IgD-negative memory B cell (primary cell): ENCODE measurements at regions not wholly inside any gene's neighbourhood (a gene's known extent, or its start where the extent isn't known, plus 50 kb on each side); places are given as distances from the start of the nearest gene placed in this dataset.
A peak's percentile ranks its signal among the peaks of the same experiment; 100 is the strongest.

ENCODE experiments used
- H3K27ac Mint-ChIP-seq, 3 donors: one replicate each; pipeline ENCODE4 v1.8.0; 2020 to 2022; ENCODE audit warnings: mild to moderate bottlenecking in 3 of 3, mixed read lengths in 3 of 3, moderate library complexity in 1 of 3
- H3K27me3 Mint-ChIP-seq: one replicate; pipeline ENCODE4 v1.8.0; 2021; ENCODE audit warnings: mixed read lengths
- H3K36me3 Mint-ChIP-seq: one replicate; pipeline ENCODE4 v1.8.0; 2020; ENCODE audit warnings: mild to moderate bottlenecking, mixed read lengths
- H3K4me1 Mint-ChIP-seq, 3 donors: one replicate each; pipeline ENCODE4 v1.8.0; 2020 to 2022; ENCODE audit warnings: mixed read lengths in 3 of 3, mild to moderate bottlenecking in 1 of 3
- H3K4me3 Mint-ChIP-seq, 4 donors: one replicate each; pipeline ENCODE4 v1.8.0; 2020 to 2022; ENCODE audit warnings: mild to moderate bottlenecking in 4 of 4, mixed read lengths in 4 of 4, moderate library complexity in 3 of 4
- H3K9me3 Mint-ChIP-seq, 3 donors: one replicate each; pipeline ENCODE4 v1.8.0; 2020 to 2021; ENCODE audit warnings: mixed read lengths in 3 of 3, mild to moderate bottlenecking in 1 of 3

DNA sequence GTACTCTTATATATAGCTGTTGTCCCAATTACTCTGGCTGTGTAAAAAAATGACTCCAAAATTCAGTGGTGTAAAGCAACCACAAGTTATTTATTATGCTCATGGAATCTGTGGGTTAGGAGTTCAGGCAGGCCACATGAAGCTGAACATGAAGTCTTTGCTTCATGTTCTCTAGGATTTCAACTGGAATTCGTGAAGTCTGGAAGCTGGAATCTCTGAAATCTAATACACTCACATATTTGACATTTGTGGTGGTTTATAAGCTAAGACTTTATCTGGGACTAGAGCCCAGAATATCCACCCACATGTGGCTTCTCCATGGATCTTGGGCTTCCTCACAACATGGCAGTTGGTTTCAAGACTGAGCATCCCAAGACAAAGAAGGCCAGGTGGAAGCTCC is 430.6 kb downstream of the MIAT start:
- no peaks in the 10 kb centered on the region for H3K4me1 Mint-ChIP-seq
- H3K36me3 Mint-ChIP-seq: no peaks in the 10 kb centered on the region
- no peaks in the 10 kb centered on the region for H3K9me3 Mint-ChIP-seq
- no peak overlapping the region for H3K4me3 Mint-ChIP-seq
- peaks cover 4% of the 10 kb centered on the region for H3K27me3 Mint-ChIP-seq
- no peak overlapping the region for H3K27ac Mint-ChIP-seq

DNA sequence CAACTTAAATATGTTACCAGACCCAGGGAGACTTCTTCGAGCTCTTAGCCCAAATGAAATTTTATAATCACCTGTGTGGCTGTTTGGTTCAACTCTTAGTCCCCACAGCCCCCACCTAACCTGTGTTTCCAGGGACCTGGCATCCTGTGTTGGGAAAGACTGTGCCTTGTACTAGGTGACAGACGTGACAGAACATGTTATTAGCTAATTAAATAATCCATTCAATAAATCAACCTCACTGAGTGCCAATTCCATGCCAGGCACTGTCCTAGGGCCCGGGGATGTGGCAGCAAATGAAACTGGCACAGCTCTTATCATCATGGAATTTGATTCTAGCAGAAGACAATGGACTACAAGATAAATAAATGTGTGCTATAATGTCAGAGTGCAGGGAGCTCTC is 431.9 kb downstream of the MIAT start:
- H3K36me3 Mint-ChIP-seq: no peaks in the 10 kb centered on the region
- H3K4me3 Mint-ChIP-seq: no peak overlapping the region
- peaks cover 4% of the 10 kb centered on the region for H3K27me3 Mint-ChIP-seq
- H3K4me1 Mint-ChIP-seq: no peaks in the 10 kb centered on the region
- H3K9me3 Mint-ChIP-seq: no peaks in the 10 kb centered on the region
- no peak overlapping the region for H3K27ac Mint-ChIP-seq

- H3K9me3 Mint-ChIP-seq: no peaks in the 10 kb centered on the region
- no peak overlapping the region for H3K4me3 Mint-ChIP-seq
- H3K4me1 Mint-ChIP-seq: no peaks in the 10 kb centered on the region
- H3K27ac Mint-ChIP-seq: no peak overlapping the region
- H3K36me3 Mint-ChIP-seq: no peaks in the 10 kb centered on the region
- peaks cover 2% of the 10 kb centered on the region for H3K27me3 Mint-ChIP-seq
Observed at GRCh38 chr22:27090611-27091011, 433.2 kb downstream of the MIAT start.

DNA sequence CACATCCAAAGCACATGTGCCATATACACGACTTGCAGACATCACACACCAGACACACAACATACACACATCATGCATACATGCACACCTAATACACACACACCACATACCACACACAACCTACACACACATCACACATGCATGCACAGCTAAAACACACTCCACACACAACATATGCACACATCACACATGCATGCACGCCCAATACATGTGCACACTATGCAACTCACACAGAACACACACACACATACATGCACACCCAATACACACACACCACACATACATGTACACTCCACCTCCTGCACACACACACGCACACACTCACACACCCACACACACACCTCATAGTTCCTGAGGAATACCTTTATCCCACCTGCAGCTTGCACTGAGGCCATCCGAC is 436.0 kb downstream of the MIAT start:
- Mint-ChIP-seq H3K9me3 (peaks cover 0 to 8% (median 0%) of the 10 kb centered on the region in 3 donors), H3K4me1 (no peaks in the 10 kb centered on the region), H3K27ac (no peak overlapping the region), H3K27me3 (peaks cover 3% of the 10 kb centered on the region), H3K4me3 (no peak overlapping the region), H3K36me3 (no peaks in the 10 kb centered on the region)

GRCh38 chr22:27094633-27095308 is 437.4 kb downstream of the MIAT start:
- Mint-ChIP-seq H3K36me3 (no peaks in the 10 kb centered on the region), H3K27ac (no peak overlapping the region), H3K4me1 (no peaks in the 10 kb centered on the region), H3K9me3 (peaks cover 0 to 8% (median 0%) of the 10 kb centered on the region in 3 donors), H3K4me3 (no peak overlapping the region), H3K27me3 (peaks cover 5% of the 10 kb centered on the region)

GRCh38 chr22:27097506-27097905 is 440.1 kb downstream of the MIAT start:
- peaks cover 19% of the 10 kb centered on the region for H3K27me3 Mint-ChIP-seq
- H3K27ac Mint-ChIP-seq: no peak overlapping the region

DNA sequence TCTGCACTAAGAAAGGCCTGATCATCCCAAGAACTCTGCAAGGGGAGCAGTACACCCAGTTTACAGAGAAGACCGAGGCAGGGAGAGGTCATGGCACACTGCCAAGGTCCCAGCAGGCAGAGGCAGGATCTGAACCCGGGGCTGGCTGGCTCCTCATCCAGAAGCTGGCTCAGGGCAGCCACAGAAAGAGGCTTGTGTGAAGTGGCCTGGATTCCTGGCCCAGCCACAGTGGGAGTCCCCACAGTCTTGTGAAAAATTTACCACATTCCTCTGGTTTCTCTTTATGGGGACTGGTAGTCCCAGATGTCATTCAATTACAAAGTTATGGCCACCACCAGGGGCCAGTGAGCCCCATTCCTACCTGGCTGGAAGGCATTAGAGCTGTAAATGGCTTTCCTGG is 440.5 kb downstream of the MIAT start:
- Mint-ChIP-seq H3K27ac (no peak overlapping the region), H3K36me3 (no peaks in the 10 kb centered on the region), H3K9me3 (peaks cover 0 to 8% (median 0%) of the 10 kb centered on the region in 3 donors), H3K4me1 (peaks cover 0 to 2% (median 0%) of the 10 kb centered on the region in 3 donors), H3K27me3 (peaks cover 19% of the 10 kb centered on the region), H3K4me3 (no peak overlapping the region)

More at GRCh38 chr22:27097506-27097905, 440.1 kb downstream of the MIAT start:
- Mint-ChIP-seq H3K4me1 (peaks cover 0 to 2% (median 0%) of the 10 kb centered on the region in 3 donors), H3K9me3 (peaks cover 0 to 8% (median 0%) of the 10 kb centered on the region in 3 donors), H3K36me3 (no peaks in the 10 kb centered on the region), H3K4me3 (no peak overlapping the region)

GRCh38 chr22:27099946-27100722 is 442.7 kb downstream of the MIAT start:
- Mint-ChIP-seq H3K4me3 (no peak overlapping the region), H3K27ac (peak overlapping the region in 1 of 3 donors; percentile 60), H3K36me3 (no peaks in the 10 kb centered on the region), H3K9me3 (peaks cover 0 to 8% (median 0%) of the 10 kb centered on the region in 3 donors), H3K27me3 (peaks cover 20% of the 10 kb centered on the region), H3K4me1 (peaks cover 0 to 2% (median 0%) of the 10 kb centered on the region in 3 donors)

GRCh38 chr22:27100789-27101188 is 443.4 kb downstream of the MIAT start:
- H3K9me3 Mint-ChIP-seq: peaks cover 0 to 7% (median 0%) of the 10 kb centered on the region in 3 donors
- peaks cover 20% of the 10 kb centered on the region for H3K27me3 Mint-ChIP-seq

GRCh38 chr22:27101288-27101687 is 443.9 kb downstream of the MIAT start:
- Mint-ChIP-seq H3K4me1 (peaks cover 0 to 2% (median 0%) of the 10 kb centered on the region in 3 donors), H3K4me3 (no peak overlapping the region), H3K9me3 (peaks cover 0 to 4% (median 0%) of the 10 kb centered on the region in 3 donors), H3K36me3 (no peaks in the 10 kb centered on the region), H3K27ac (no peak overlapping the region), H3K27me3 (peaks cover 20% of the 10 kb centered on the region)

More at GRCh38 chr22:27100789-27101188, 443.4 kb downstream of the MIAT start:
- Mint-ChIP-seq H3K4me1 (peaks cover 0 to 2% (median 0%) of the 10 kb centered on the region in 3 donors), H3K27ac (no peak overlapping the region), H3K36me3 (no peaks in the 10 kb centered on the region), H3K4me3 (no peak overlapping the region)

DNA sequence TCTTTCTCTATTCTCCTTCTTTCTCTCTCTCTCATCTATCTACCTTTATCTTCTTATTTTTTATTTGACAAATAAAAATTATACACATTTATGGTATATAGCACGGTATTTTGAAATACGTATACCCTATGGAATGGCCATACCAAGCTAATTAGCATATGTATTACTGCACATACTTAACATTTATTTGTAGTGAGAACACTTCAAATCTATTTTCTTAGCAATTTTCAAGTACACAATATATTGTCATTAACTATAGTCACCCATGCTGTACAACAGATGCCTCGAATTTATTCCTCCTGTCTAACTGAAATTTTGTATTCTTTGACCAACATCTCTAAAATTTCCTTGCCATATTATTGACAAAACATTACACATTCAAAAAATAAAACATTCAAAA is 447.1 kb downstream of the MIAT start:
- no peak overlapping the region for H3K4me3 Mint-ChIP-seq
- H3K27me3 Mint-ChIP-seq: peaks cover 15% of the 10 kb centered on the region
- no peaks in the 10 kb centered on the region for H3K36me3 Mint-ChIP-seq
- H3K27ac Mint-ChIP-seq: no peak overlapping the region
- peaks cover 0 to 2% (median 0%) of the 10 kb centered on the region in 3 donors for H3K4me1 Mint-ChIP-seq
- peaks cover 2 to 6% (median 4%) of the 10 kb centered on the region in 3 donors for H3K9me3 Mint-ChIP-seq

- Mint-ChIP-seq H3K36me3 (no peaks in the 10 kb centered on the region), H3K4me1 (peaks cover 0 to 2% (median 0%) of the 10 kb centered on the region in 3 donors), H3K9me3 (peaks cover 7 to 13% (median 8%) of the 10 kb centered on the region in 3 donors), H3K27ac (no peak overlapping the region), H3K27me3 (peaks cover 11% of the 10 kb centered on the region), H3K4me3 (no peak overlapping the region)
Observed at GRCh38 chr22:27105142-27106025, 448.0 kb downstream of the MIAT start.

GRCh38 chr22:27106985-27107384 is 449.6 kb downstream of the MIAT start:
- no peaks in the 10 kb centered on the region for H3K4me1 Mint-ChIP-seq
- H3K27ac Mint-ChIP-seq: no peak overlapping the region
- H3K36me3 Mint-ChIP-seq: peaks cover 2% of the 10 kb centered on the region
- H3K9me3 Mint-ChIP-seq: peaks cover 7 to 15% (median 8%) of the 10 kb centered on the region in 3 donors
- peak overlapping the region in 1 of 4 donors; percentile 27 for H3K4me3 Mint-ChIP-seq
- peaks cover 2% of the 10 kb centered on the region for H3K27me3 Mint-ChIP-seq

DNA sequence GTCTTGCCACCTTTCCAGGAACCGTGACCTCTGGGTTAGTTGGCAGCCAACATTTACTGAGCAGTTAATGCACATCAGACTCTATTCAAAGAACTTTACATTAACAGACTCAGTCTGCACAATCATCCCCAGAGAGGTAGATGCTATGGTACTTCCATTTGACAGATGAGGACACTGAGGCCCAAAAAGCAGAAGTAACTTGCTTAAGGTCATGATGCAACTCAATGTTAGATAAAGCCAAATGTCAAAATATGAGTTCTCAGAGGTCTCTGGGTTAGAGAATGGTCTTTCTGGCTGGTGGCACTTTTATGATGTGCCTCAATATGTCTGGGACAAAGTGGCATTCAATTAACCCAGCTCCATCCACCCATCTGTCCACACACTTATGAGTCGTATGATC is 450.0 kb downstream of the MIAT start:
- Mint-ChIP-seq H3K27me3 (peaks cover 2% of the 10 kb centered on the region), H3K4me1 (no peaks in the 10 kb centered on the region), H3K36me3 (peaks cover 2% of the 10 kb centered on the region), H3K4me3 (peak overlapping the region in 1 of 4 donors; percentile 27), H3K27ac (no peak overlapping the region), H3K9me3 (peaks cover 7 to 15% (median 8%) of the 10 kb centered on the region in 3 donors)

DNA sequence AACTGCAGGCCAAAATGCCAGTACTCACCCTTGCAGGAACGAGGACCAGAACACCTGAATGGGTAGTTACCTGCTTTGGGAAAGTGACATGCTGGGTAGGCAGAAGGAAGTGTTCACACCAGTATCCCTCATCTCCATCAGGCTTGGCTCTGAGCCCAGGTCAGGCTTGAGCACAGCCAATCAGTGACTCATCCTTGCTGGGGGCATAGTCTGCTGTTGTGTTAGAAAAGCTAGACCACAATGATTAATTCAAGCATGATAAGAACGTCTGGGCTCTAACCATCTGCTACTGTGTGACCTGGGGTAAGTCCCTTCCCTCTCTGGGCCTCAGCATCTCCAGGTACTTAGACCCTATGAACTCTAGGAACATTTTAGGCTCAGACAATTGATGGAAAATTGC is 450.4 kb downstream of the MIAT start:
- Mint-ChIP-seq H3K4me1 (no peaks in the 10 kb centered on the region), H3K9me3 (peaks cover 7 to 15% (median 8%) of the 10 kb centered on the region in 3 donors), H3K36me3 (peaks cover 2% of the 10 kb centered on the region), H3K27ac (no peak overlapping the region), H3K27me3 (peaks cover 2% of the 10 kb centered on the region), H3K4me3 (no peak overlapping the region)
